Suppressor macrophage (primary cell): ENCODE measurements at regions not wholly inside any gene's neighbourhood (a gene's known extent, or its start where the extent isn't known, plus 50 kb on each side); places are given as distances from the start of the nearest gene placed in this dataset.

Source experiments
- DNase-seq, 4 experiments: peaks; one replicate each; pipeline ENCODE4 v3.0.0-alpha.2; 2020 to 2022

DNA sequence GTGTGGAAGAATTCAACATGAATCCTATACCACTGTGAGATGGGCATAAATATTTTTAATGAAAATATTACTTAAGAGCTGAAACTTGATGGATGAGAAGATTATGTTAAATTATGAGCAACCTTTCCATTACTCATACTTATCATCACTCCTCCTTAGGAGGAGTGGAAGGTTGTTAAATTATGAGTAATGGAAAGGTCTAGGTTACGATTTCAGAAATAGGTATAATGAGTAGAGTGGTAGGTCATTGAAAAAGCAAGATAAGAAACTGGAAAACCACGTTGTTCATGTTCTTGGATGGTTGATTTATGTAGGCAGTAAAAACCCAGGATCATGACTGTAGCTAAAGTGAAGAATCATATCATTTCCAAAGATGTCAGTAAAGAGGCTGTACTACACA lies 973.2 kb upstream of the RAG2 start:
- no peak for DNase-seq

GRCh38 chr11:37560991-37561390 lies 963.0 kb upstream of the RAG2 start:
- DNase-seq = no peak

DNA sequence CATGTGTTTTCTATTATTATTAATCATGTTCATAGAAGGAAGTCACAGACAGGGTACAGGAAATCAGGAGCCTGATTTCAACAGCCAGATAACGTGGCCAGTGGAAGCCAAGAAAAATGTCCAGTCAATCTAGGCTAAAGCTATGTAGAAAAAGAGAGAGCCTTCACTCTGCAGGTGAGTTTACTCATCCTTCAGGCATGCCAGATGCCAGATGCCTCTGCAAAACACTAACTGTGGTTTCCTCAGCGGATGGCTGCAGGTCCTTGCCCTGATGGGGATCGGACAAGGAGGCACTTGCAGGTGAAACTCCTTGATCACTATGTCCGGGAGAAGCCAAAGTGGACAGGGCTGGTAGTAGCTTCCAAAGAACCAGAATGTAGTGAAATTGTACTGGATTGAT lies 962.3 kb upstream of the RAG2 start:
- no peak for DNase-seq

GRCh38 chr11:37558619-37559210 lies 960.7 kb upstream of the RAG2 start:
- peak in 1 of 4 experiments; percentile 12 for DNase-seq

DNA sequence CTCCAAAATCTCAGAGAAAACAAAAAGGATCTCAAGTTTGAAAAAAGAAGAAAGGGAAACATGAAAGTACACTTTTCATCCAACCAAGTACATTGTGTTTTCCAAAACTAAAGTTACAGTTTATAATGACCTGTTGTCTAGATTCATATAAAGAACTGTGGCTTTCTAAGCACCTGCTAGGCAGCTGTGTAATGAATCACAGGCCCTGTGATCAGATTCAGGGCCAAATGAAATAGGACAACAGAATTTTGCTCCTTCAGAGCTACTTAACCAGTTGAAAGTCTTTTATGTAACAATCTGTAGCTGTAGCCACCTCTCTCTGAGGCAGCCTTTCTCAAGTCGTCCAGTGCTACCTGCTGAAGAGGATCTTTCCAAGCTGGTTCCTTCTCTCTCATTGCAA lies 960.0 kb upstream of the RAG2 start:
- DNase-seq = no peak

- no peak for DNase-seq
Measured at GRCh38 chr11:37552284-37552683, 954.2 kb upstream of the RAG2 start.

- DNase-seq = no peak
Measured at GRCh38 chr11:37544491-37544890, 946.5 kb upstream of the RAG2 start.

- DNase-seq = peak in 1 of 4 experiments; percentile 6
Measured at GRCh38 chr11:37533830-37534229, 935.8 kb upstream of the RAG2 start.

DNA sequence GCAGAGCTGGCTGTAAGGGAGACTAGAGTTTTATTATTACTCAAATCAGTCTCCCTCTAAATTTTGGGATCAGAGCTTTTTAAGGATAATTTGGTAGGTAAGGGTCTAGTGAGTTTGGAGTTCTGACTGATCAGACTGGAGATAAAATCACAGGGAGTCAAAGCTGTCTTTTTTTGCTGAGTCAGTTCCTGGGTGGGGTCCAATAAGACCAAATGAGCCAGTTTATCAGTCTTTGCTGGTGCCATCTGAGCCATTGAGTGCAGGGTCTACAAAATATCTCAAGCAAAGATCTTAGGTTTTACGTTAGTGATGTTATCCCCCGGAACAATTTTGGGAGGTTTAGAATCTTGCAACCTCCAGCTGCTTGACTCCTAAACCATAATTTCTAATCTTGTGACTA lies 935.1 kb upstream of the RAG2 start:
- DNase-seq = no peak

- DNase-seq = no peak
Measured at GRCh38 chr11:37532271-37532670, 934.2 kb upstream of the RAG2 start.

DNA sequence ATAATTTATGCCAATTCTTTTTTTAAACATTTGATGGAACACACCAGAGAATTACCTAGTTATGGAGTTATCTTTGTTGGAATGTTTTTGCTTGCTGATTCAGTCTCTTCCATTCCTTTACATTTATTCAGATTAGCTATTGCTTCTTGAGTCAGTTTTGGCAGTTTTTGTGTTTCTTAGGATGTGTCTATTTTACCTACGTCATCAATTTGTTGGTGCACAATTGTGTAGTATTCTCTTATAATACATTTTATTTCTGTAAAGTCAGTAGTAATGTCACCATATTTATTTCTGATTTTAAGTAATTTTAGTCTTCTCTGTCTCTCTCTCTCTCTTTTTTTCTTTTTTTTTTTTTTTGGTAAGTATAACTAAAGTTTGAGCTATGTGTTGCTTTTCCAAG lies 929.5 kb upstream of the RAG2 start:
- no peak for DNase-seq

- DNase-seq = no peak
Measured at GRCh38 chr11:37525336-37525735, 927.3 kb upstream of the RAG2 start.

- no peak for DNase-seq
Measured at GRCh38 chr11:37519781-37520180, 921.7 kb upstream of the RAG2 start.

- no peak for DNase-seq
Measured at GRCh38 chr11:37512156-37512780, 914.2 kb upstream of the RAG2 start.

GRCh38 chr11:37511425-37511933 lies 913.4 kb upstream of the RAG2 start:
- no peak for DNase-seq

GRCh38 chr11:37509506-37509905 lies 911.5 kb upstream of the RAG2 start:
- no peak for DNase-seq

GRCh38 chr11:37506531-37506930 lies 908.5 kb upstream of the RAG2 start:
- peak in 3 of 4 experiments; percentile 2 to 13 (median 7) for DNase-seq

DNA sequence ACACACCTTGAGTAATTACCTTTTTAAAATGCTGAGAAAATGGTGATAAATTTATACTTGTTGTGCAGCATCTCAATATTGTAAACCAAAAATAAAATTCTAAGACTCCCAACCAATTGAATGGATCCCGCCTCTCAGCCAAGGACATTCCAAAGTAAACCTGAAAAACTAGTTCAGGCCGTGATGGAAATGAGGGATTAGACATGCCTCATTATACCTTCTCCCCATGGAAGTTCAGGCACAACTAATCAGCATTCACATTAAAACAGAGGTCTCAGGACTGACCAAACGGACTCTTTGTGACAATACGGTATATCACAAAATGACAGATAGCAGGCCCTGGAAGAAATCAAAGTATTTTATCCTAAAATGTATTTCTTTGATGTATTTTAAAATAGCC lies 907.4 kb upstream of the RAG2 start:
- no peak for DNase-seq

GRCh38 chr11:37504921-37505320 lies 906.9 kb upstream of the RAG2 start:
- no peak for DNase-seq

DNA sequence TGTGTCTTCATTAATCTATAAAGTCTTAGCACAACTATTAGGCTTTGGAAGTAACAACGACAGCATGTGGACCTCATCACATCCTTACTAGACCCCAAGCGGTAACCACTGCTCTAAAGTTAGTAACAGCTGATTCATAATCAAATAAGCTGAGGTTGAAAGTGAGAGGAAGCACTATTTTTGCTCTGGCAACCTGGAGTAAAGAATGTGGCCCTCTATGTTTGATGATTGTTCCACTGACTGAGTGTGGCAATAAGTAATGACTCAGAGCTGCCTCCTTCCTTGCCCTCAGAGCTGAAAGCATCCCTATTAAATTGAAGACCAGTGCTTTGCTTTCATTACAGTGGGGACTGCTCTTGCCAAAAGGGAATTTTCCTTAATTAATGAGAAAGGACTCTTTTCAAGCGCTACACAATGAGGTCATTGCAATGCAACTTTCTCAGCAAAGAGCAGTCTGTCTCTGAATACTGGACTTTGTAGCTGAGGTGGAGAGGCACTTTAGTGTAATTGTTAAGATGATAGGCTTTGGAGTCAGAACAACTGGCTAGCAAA lies 906.1 kb upstream of the RAG2 start:
- DNase-seq = peak in 2 of 4 experiments; percentile 9 to 10

DNA sequence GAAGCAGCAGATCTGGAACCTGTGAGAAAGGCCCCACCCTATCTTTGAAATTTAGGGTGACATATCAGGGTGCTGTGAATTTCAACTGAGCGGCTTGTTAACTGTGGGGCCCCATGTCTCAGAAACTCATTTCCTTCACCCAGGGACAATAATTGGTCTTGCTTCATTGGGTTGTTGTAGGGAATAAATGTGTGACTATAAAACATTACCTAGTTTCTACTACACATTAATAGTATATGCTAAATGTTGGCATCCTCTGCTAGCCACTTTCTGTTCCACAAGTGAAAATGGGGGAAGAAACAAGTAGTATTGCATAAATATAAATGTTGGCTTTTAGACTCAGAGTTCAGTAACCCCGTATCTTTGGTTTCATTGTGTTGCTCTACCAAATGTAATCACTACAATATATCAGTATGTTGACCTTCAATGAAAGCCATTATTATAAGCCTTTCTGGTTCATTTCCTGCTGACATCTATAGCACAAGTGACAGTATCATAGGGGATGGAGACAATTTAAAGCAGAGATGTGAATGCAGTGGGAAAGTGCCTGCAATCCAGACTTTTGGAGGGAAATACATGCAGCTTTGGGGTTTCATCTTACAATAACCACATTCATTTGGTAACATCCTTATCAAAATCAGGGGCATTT lies 905.5 kb upstream of the RAG2 start:
- DNase-seq = no peak

DNA sequence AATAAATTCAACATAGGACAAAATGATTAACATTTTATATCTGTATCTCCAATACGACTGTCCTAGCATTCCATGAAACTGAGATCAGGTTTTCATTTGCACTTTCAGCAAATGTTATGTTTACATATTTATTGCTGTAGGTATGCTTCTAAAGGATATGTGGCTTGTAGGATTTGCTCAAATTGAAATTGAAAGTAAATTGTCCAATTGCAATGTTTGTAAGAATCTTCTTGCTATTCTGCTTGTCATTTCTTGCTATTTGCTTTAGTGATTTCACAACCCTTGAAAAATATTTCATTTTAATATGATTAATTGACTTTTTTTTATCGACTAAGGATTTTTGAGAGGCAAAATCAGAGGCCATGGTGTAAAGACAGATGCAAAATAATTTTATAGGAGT lies 904.2 kb upstream of the RAG2 start:
- DNase-seq = no peak

DNA sequence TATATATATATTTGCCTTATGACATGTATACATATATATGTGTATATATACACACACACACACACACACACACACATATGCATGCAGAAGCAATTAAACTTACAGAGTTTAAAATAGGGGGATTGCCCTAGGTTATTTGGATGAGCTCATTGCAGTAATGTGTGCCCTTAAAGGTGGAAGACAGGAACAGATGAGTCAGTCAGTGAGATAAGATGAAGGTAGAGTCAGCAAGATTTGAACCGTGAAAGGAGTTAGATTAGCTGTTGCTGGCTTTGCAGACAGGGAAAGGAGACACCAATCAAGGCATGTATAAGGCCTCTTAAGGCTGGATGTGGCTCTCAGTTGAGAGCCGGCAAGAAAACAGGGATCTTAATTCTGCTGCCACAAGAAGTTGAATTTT lies 902.4 kb upstream of the RAG2 start:
- DNase-seq = no peak

DNA sequence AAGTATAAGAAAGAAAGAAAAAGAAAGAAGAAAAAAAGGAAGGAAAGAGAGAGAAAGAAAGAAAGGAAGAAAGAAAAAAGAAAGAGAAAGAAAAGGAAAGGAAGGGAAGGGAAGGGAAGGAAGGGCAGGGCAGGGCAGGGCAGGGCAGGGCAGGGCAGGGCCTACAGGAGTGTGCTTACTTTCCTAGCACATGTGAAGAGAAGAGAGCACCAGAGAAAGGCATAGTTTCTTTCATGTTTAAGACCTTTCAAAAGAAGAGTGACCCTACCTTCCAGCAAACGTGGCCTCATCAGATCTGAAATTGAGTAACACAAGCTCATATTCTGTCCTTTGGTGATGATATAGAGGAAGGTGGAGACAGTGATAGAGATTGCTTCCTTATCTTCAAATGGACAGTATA lies 899.3 kb upstream of the RAG2 start:
- no peak for DNase-seq
